HEK293 (cell line): ENCODE measurements at regions not wholly inside any gene's neighbourhood (a gene's known extent, or its start where the extent isn't known, plus 50 kb on each side); places are given as distances from the start of the nearest gene placed in this dataset.

Experiments used
- CTCF ChIA-PET: fragments of 350-600 bp; formaldehyde crosslinking; extraction: SDS; loops from one replicate; lab custom pipeline; 2021; ENCODE audit warnings: antibody characterized with exemption; lab: Yijun Ruan, JAX
- POLR2A ChIA-PET: fragments of 300-600 bp; formaldehyde crosslinking; extraction: SDS; loops from one replicate; lab custom pipeline; 2020; ENCODE audit warnings: antibody characterized with exemption, inconsistent platforms; lab: Yijun Ruan, JAX
- H3K27ac ChIP-seq: fragments of 200-500 bp; sonication (Bioruptor generic); 2 replicates; pipeline ENCODE4 v1.5.1; 2014; ENCODE audit warnings: low read depth, low read length, control low read depth, inconsistent platforms; ENCODE audit errors: extremely low read depth
- H3K36me3 ChIP-seq, 2 experiments: fragments of 200-500 bp in 1 of 2; sonication (Bioruptor generic) in 1 of 2; 1 replicate in 1 of 2; 2 replicates in 1 of 2; pipeline ENCODE4 v1.5.1; 2014 to 2017; ENCODE audit warnings: inconsistent platforms in 2 of 2, low read length in 2 of 2; ENCODE audit not compliant: control insufficient read depth in 2 of 2, insufficient read depth in 1 of 2
- H3K4me1 ChIP-seq: fragments of 200-500 bp; sonication (Bioruptor generic); 2 replicates; pipeline ENCODE4 v1.5.1; 2014; ENCODE audit warnings: mild to moderate bottlenecking, low read length, inconsistent platforms; ENCODE audit not compliant: control insufficient read depth, insufficient read depth
- H3K4me3 ChIP-seq: 2 replicates; pipeline ENCODE4 v1.5.1; 2011; ENCODE audit warnings: low read depth, mild to moderate bottlenecking, control low read depth, low read length, moderate library complexity
- H3K9me3 ChIP-seq: fragments of 200-500 bp; sonication (Bioruptor generic); 2 replicates; pipeline ENCODE4 v1.5.1; 2014; ENCODE audit warnings: low read depth, low read length, inconsistent platforms; ENCODE audit not compliant: control insufficient read depth, insufficient read depth
- GLI2 ChIP-seq: fragments of 450-650 bp; formaldehyde crosslinking; IDR thresholded peaks from 2 replicates; pipeline ENCODE4; 2017; ENCODE audit warnings: missing biosample characterization, missing genetic modification characterization, low read depth, borderline replicate concordance
- HIC1 ChIP-seq: fragments of 450-650 bp; formaldehyde crosslinking; IDR thresholded peaks from 2 replicates; pipeline ENCODE4 v1.5.1; 2016; ENCODE audit warnings: missing biosample characterization, missing genetic modification characterization
- REPIN1 ChIP-seq: fragments of 450-650 bp; formaldehyde crosslinking; IDR thresholded peaks from 2 replicates; pipeline ENCODE4 v1.5.1; 2017; ENCODE audit warnings: missing biosample characterization, missing genetic modification characterization, low read depth
- SALL2 ChIP-seq: fragments of 450-650 bp; formaldehyde crosslinking; IDR thresholded peaks from 2 replicates; pipeline ENCODE4 v1.5.0; 2017; ENCODE audit warnings: missing biosample characterization, mild to moderate bottlenecking, missing genetic modification characterization, borderline replicate concordance
- SP2 ChIP-seq: fragments of 450-650 bp; formaldehyde crosslinking; IDR thresholded peaks from 2 replicates; pipeline ENCODE4 v1.5.1; 2016; ENCODE audit warnings: missing biosample characterization, missing genetic modification characterization
- ZBTB48 ChIP-seq: fragments of 450-650 bp; formaldehyde crosslinking; IDR thresholded peaks from 2 replicates; pipeline ENCODE4 v1.5.1; 2016; ENCODE audit warnings: missing biosample characterization, missing genetic modification characterization
- ZBTB6 ChIP-seq: fragments of 450-650 bp; formaldehyde crosslinking; IDR thresholded peaks from 2 replicates; pipeline ENCODE4 v1.5.1; 2017; ENCODE audit warnings: missing biosample characterization, missing genetic modification characterization
- ZBTB7A ChIP-seq: fragments of 450-650 bp; formaldehyde crosslinking; IDR thresholded peaks from 2 replicates; pipeline ENCODE4 v1.5.1; 2016; ENCODE audit warnings: low read depth, missing biosample characterization, missing genetic modification characterization
- ZEB2 ChIP-seq: fragments of 450-650 bp; formaldehyde crosslinking; IDR thresholded peaks from 2 replicates; pipeline ENCODE4 v1.5.1; 2016; ENCODE audit warnings: missing biosample characterization, missing genetic modification characterization
- ZFP3 ChIP-seq: fragments of 450-650 bp; formaldehyde crosslinking; IDR thresholded peaks from 2 replicates; pipeline ENCODE4 v1.5.1; 2016; ENCODE audit warnings: low read depth, missing biosample characterization, missing genetic modification characterization
- ZIC2 ChIP-seq: fragments of 450-650 bp; formaldehyde crosslinking; IDR thresholded peaks from 2 replicates; pipeline ENCODE4 v1.5.1; 2016; ENCODE audit warnings: missing biosample characterization, missing genetic modification characterization
- ZNF114 ChIP-seq: fragments of 450-650 bp; formaldehyde crosslinking; IDR thresholded peaks from 2 replicates; pipeline ENCODE4 v1.5.0; 2017; ENCODE audit warnings: missing biosample characterization, missing genetic modification characterization
- ZNF175 ChIP-seq: fragments of 450-650 bp; formaldehyde crosslinking; IDR thresholded peaks from 2 replicates; pipeline ENCODE4 v1.5.1; 2016; ENCODE audit warnings: missing biosample characterization, missing genetic modification characterization
- ZNF223 ChIP-seq: fragments of 450-650 bp; formaldehyde crosslinking; IDR thresholded peaks from 2 replicates; pipeline ENCODE4 v1.5.1; 2016; ENCODE audit warnings: missing biosample characterization, missing genetic modification characterization
- ZNF311 ChIP-seq: fragments of 450-650 bp; formaldehyde crosslinking; IDR thresholded peaks from 2 replicates; pipeline ENCODE4 v1.5.1; 2017; ENCODE audit warnings: missing biosample characterization, missing genetic modification characterization, borderline replicate concordance
- ZNF354C ChIP-seq: fragments of 450-650 bp; formaldehyde crosslinking; IDR thresholded peaks from 2 replicates; pipeline ENCODE4 v1.5.1; 2016; ENCODE audit warnings: missing biosample characterization, missing genetic modification characterization, low read depth, borderline replicate concordance
- ZNF398 ChIP-seq: fragments of 450-650 bp; formaldehyde crosslinking; IDR thresholded peaks from 2 replicates; pipeline ENCODE4 v1.5.1; 2017; ENCODE audit warnings: missing biosample characterization, missing genetic modification characterization
- ZNF610 ChIP-seq: fragments of 450-650 bp; formaldehyde crosslinking; IDR thresholded peaks from 2 replicates; pipeline ENCODE4 v1.5.1; 2016; ENCODE audit warnings: missing biosample characterization, missing genetic modification characterization, borderline replicate concordance
- ZNF654 ChIP-seq: fragments of 450-650 bp; formaldehyde crosslinking; IDR thresholded peaks from 2 replicates; pipeline ENCODE4 v1.5.1; 2016; ENCODE audit warnings: low read depth, missing biosample characterization, missing genetic modification characterization
- ZNF707 ChIP-seq: fragments of 450-650 bp; formaldehyde crosslinking; IDR thresholded peaks from 2 replicates; pipeline ENCODE4 v1.5.1; 2016; ENCODE audit warnings: missing biosample characterization, missing genetic modification characterization
- ZNF776 ChIP-seq: fragments of 450-650 bp; formaldehyde crosslinking; IDR thresholded peaks from 2 replicates; pipeline ENCODE4 v1.5.0; 2017; ENCODE audit warnings: missing biosample characterization, missing genetic modification characterization, borderline replicate concordance
- ZNF830 ChIP-seq: fragments of 450-650 bp; IDR thresholded peaks from 2 replicates; pipeline ENCODE4 v1.5.0; 2018; ENCODE audit warnings: missing biosample characterization, missing genetic modification characterization, low read depth, mild to moderate bottlenecking, moderate library complexity
- ZNF837 ChIP-seq: fragments of 450-650 bp; formaldehyde crosslinking; IDR thresholded peaks from 2 replicates; pipeline ENCODE4 v1.5.1; 2016; ENCODE audit warnings: missing biosample characterization, missing genetic modification characterization

GRCh38 chr6:163808231-163808630, 393.7 kb downstream of the QKI start (continued):
- TF ChIP-seq ZNF311 (tag by site-specific recombination), result no peak
- no peak for TF ChIP-seq ZNF776
- no peak for TF ChIP-seq ZBTB6 (tag by site-specific recombination)
- TF ChIP-seq SALL2 (tag by site-specific recombination), result no peak

GRCh38 chr6:163806755-163807499, 392.4 kb downstream of the QKI start:
- TF ChIP-seq ZNF830 (tag by site-specific recombination) (no peak), REPIN1 (no peak), GLI2 (no peak), ZFP3 (tag by site-specific recombination) (no peak), ZNF175 (tag by site-specific recombination) (no peak), ZEB2 (no peak), ZIC2 (no peak), ZBTB7A (tag by site-specific recombination) (no peak), ZNF354C (tag by site-specific recombination) (no peak), ZNF223 (tag by site-specific recombination) (no peak), ZNF610 (no peak), ZNF654 (no peak), ZNF837 (tag by site-specific recombination) (no peak), ZNF114 (no peak), ZNF707 (tag by site-specific recombination) (no peak), HIC1 (tag by site-specific recombination) (no peak), ZBTB48 (no peak), SP2 (tag by site-specific recombination) (no peak), ZNF398 (tag by site-specific recombination) (no peak)
- POLR2A ChIA-PET, result no interaction called here
- Histone ChIP-seq H3K4me1 (no peaks in the 10 kb centered on the region), H3K36me3 (no peaks in the 10 kb centered on the region), H3K9me3 (no peaks in the 10 kb centered on the region), H3K4me3 (no peak overlapping the region), H3K27ac (no peak overlapping the region)
- CTCF ChIA-PET, result interaction anchor here (0.6 kb wide), 1 partner anchor 137 kb away, joined by 3 read pairs; no protein-coding TSS in a partner anchor
